Naive thymus-derived CD4-positive, alpha-beta T cell (primary cell): ENCODE measurements at regions not wholly inside any gene's neighbourhood (a gene's known extent, or its start where the extent isn't known, plus 50 kb on each side); places are given as distances from the start of the nearest gene placed in this dataset.
A peak's percentile ranks its signal among the peaks of the same experiment; 100 is the strongest.

Experiments used
- ATAC-seq: fragments of 150-1000 bp; cut with Tn5 transposase; 2 replicates; pipeline ENCODE4 v1.10.0; 2021; ENCODE audit warnings: mild to moderate bottlenecking, moderate library complexity
- CTCF ChIA-PET: fragments of 350-600 bp; sonication (Branson Sonifier 250); formaldehyde crosslinking; loops from one replicate; lab custom pipeline; 2021; ENCODE audit warnings: antibody characterized with exemption; lab: Charles Lee
- POLR2A ChIA-PET: fragments of 350-600 bp; sonication (Branson Sonifier 250); formaldehyde crosslinking; loops from one replicate; lab custom pipeline; 2021; ENCODE audit warnings: antibody characterized with exemption, inconsistent platforms; lab: Charles Lee
- DNase-seq, 9 donors: peaks; one replicate each; pipeline versions ENCODE4 v3.0.0 to v3.0.0-alpha.2; 2020 to 2022; ENCODE audit warnings: mixed read lengths in 1 of 9
- H3K27ac ChIP-seq: one replicate; pipeline ENCODE4 v1.7.0; 2013; ENCODE audit warnings: mild to moderate bottlenecking, low read depth, low read length, moderate library complexity
- H3K27me3 ChIP-seq, 2 donors: one replicate each; pipeline ENCODE4 v1.7.0; 2013; ENCODE audit warnings: low read length in 2 of 2, mild to moderate bottlenecking in 2 of 2, moderate library complexity in 2 of 2; ENCODE audit not compliant: control insufficient read depth in 2 of 2, insufficient read depth in 2 of 2
- H3K36me3 ChIP-seq, 3 experiments: 1 replicate in 2 of 3; 2 replicates in 1 of 3; pipeline ENCODE4 v1.7.0; 2013; ENCODE audit warnings: low read length in 3 of 3, mild to moderate bottlenecking in 3 of 3, moderate library complexity in 1 of 3; ENCODE audit not compliant: insufficient read depth in 3 of 3, control insufficient read depth in 2 of 3
- H3K4me1 ChIP-seq, 2 donors: one replicate each; pipeline ENCODE4 v1.7.0; 2013; ENCODE audit warnings: low read length in 2 of 2, mild to moderate bottlenecking in 2 of 2, moderate library complexity in 1 of 2; ENCODE audit not compliant: control insufficient read depth in 2 of 2, insufficient read depth in 2 of 2
- H3K4me3 ChIP-seq: 2 replicates; pipeline ENCODE4 v1.7.0; 2013; ENCODE audit warnings: mild to moderate bottlenecking, low read length
- H3K9me3 ChIP-seq, 3 experiments: 1 replicate in 2 of 3; 2 replicates in 1 of 3; pipeline ENCODE4 v1.7.0; 2013; ENCODE audit warnings: low read length in 3 of 3; ENCODE audit not compliant: control insufficient read depth in 2 of 3
- H3K27ac Mint-ChIP-seq, 9 donors: one replicate each; pipeline ENCODE4 v1.8.0; 2020 to 2022; ENCODE audit warnings: mixed read lengths in 9 of 9, mild to moderate bottlenecking in 8 of 9, moderate library complexity in 5 of 9, inconsistent platforms in 2 of 9
- H3K27me3 Mint-ChIP-seq, 5 donors: one replicate each; pipeline ENCODE4 v1.8.0; 2021 to 2022; ENCODE audit warnings: mixed read lengths in 5 of 5, mild to moderate bottlenecking in 1 of 5
- H3K36me3 Mint-ChIP-seq, 5 donors: one replicate each; pipeline ENCODE4 v1.8.0; 2020 to 2022; ENCODE audit warnings: mixed read lengths in 5 of 5, mild to moderate bottlenecking in 3 of 5, inconsistent platforms in 1 of 5
- H3K4me1 Mint-ChIP-seq, 7 donors: one replicate each; pipeline ENCODE4 v1.8.0; 2020 to 2022; ENCODE audit warnings: mixed read lengths in 7 of 7, mild to moderate bottlenecking in 3 of 7, inconsistent platforms in 1 of 7
- H3K4me3 Mint-ChIP-seq, 10 donors: one replicate each; pipeline ENCODE4 v1.8.0; 2020 to 2022; ENCODE audit warnings: mild to moderate bottlenecking in 10 of 10, mixed read lengths in 10 of 10, moderate library complexity in 6 of 10, inconsistent platforms in 2 of 10
- H3K9me3 Mint-ChIP-seq, 11 donors: one replicate each; pipeline ENCODE4 v1.8.0; 2020 to 2022; ENCODE audit warnings: mixed read lengths in 11 of 11, mild to moderate bottlenecking in 4 of 11, inconsistent platforms in 1 of 11, moderate library complexity in 1 of 11
- intact Hi-C, 2 donors: fragments of 100-400 bp; cut with micrococcal nuclease; formaldehyde crosslinking; loops; one replicate each; pipeline ENCODE4 v1.15.1; 2023

DNA sequence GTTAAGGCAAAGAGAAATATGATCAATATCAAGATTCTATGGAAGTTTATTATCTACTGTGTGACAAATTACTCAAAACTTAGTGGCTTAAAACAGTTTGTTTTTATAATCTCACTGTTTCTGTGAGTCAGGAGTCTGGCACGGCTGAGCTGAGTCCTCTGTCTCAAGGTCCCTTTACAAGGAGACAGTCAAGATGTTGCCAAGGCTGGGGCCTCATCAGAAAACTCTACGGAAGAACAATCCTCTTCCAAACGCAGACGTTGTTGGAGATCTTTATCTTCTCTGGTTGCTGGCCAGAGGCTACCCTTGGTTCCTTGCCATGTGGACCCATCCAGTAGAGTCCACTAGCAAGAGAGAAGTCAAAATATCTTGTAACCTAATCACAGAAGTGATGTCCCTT is 100.6 kb upstream of the CCND2 start:
- intact Hi-C loops: no loop called here
- ATAC-seq (no peak), DNase-seq (no peak)
- no peak overlapping the region for H3K4me3 Mint-ChIP-seq
- H3K27ac Mint-ChIP-seq: no peak overlapping the region
- H3K9me3 ChIP-seq: no peaks in the 10 kb centered on the region
- no peaks in the 10 kb centered on the region for H3K36me3 ChIP-seq
- peaks cover 0 to 31% (median 3%) of the 10 kb centered on the region in 7 donors for H3K4me1 Mint-ChIP-seq
- H3K9me3 Mint-ChIP-seq: no peaks in the 10 kb centered on the region
- H3K27me3 ChIP-seq: no peaks in the 10 kb centered on the region
- no peaks in the 10 kb centered on the region for H3K27me3 Mint-ChIP-seq
- H3K36me3 Mint-ChIP-seq: peaks cover 0 to 4% (median 0%) of the 10 kb centered on the region in 5 donors
- POLR2A ChIA-PET: no interaction called here
- CTCF ChIA-PET: no interaction called here
- H3K4me1 ChIP-seq: no peaks in the 10 kb centered on the region
- H3K4me3 ChIP-seq: no peak overlapping the region
- H3K27ac ChIP-seq: no peak overlapping the region

DNA sequence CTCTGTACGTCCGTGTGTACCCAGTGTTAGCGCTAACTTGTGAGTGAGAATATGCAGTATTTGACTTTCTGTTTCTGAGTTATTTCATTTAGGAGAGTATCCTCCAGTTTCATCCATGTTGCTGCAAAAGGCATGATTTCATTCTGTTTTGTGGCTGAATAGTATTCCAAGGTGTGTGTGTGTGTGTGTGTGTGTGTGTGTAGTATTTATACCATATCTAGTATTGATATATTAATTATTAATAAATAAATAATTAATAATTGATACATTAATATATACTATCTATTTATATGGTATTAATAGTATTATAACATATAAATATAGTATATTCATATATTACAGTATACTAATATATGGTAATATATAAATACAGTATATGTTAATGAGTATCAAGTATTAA is 101.8 kb upstream of the CCND2 start:
- H3K4me1 Mint-ChIP-seq: peaks cover 0 to 34% (median 3%) of the 10 kb centered on the region in 7 donors
- peak overlapping the region in 1 of 9 donors; percentile 60 for H3K27ac Mint-ChIP-seq
- no peaks in the 10 kb centered on the region for H3K9me3 ChIP-seq
- H3K4me3 ChIP-seq: no peak overlapping the region
- H3K36me3 ChIP-seq: no peaks in the 10 kb centered on the region
- no peak for ATAC-seq
- no peak overlapping the region for H3K4me3 Mint-ChIP-seq
- H3K27ac ChIP-seq: no peak overlapping the region
- no peaks in the 10 kb centered on the region for H3K9me3 Mint-ChIP-seq
- no peaks in the 10 kb centered on the region for H3K27me3 Mint-ChIP-seq
- H3K36me3 Mint-ChIP-seq: no peaks in the 10 kb centered on the region
- no peak for DNase-seq
- POLR2A ChIA-PET: interaction anchor here (0.5 kb wide), 1 partner anchor 164 kb away, joined by 6 read pairs; no protein-coding TSS in a partner anchor
- CTCF ChIA-PET: no interaction called here
- H3K27me3 ChIP-seq: no peaks in the 10 kb centered on the region
- intact Hi-C loops: no loop called here
- no peaks in the 10 kb centered on the region for H3K4me1 ChIP-seq

DNA sequence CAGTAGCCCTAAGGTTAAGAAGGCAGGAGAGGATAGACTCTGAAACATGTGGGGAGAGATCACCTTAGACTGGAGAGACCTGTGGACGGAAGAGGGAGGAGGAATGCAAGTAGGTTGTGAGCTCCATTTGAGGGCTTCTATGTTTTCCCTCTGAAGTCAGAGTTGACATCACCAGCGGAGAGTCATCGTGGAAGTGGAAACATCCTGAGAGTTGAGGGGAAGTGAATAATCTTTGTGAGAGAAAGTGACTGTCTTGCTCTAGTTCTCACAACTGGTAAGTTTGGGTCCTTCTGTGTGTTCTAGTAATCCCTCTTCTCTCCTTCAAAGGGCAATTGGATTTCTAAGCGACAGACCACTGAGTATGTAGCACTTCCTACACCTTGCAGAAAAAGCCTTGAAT is 103.6 kb upstream of the CCND2 start:
- no peaks in the 10 kb centered on the region for H3K9me3 Mint-ChIP-seq
- no peaks in the 10 kb centered on the region for H3K27me3 Mint-ChIP-seq
- DNase-seq (no peak), ATAC-seq (peak; percentile 47)
- Histone ChIP-seq H3K27me3 (no peaks in the 10 kb centered on the region), H3K4me1 (peaks cover 4 to 6% of the 10 kb centered on the region in 2 donors), H3K27ac (no peak overlapping the region), H3K36me3 (no peaks in the 10 kb centered on the region), H3K4me3 (no peak overlapping the region), H3K9me3 (no peaks in the 10 kb centered on the region)
- peak overlapping the region in 2 of 9 donors; percentile 4 to 37 for H3K27ac Mint-ChIP-seq
- H3K4me3 Mint-ChIP-seq: peak overlapping the region in 2 of 10 donors; percentile 4 to 9
- CTCF ChIA-PET: no interaction called here
- H3K4me1 Mint-ChIP-seq: peaks cover 7 to 45% (median 12%) of the 10 kb centered on the region in 7 donors
- intact Hi-C loops: no loop called here
- H3K36me3 Mint-ChIP-seq: peaks cover 0 to 3% (median 0%) of the 10 kb centered on the region in 5 donors
- POLR2A ChIA-PET: no interaction called here

DNA sequence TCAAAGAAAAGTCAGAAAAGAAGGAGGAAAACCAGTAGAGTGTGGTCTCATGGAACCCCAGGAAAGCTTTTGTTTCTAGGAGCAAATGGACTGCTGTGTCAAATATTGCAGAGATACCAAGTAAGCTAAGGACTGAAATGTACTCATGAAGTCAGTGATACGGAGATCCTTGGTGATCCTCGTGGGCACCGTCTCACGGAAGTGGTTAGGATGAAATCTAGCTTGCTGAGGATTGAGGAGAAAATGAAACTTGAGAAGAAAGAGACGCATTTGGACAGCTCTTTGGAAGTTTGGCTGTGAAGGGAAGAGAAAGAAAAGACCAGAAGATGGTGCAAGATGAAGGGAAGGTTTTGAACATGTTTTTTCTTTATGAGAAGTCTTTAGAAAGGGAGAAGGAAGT is 104.0 kb upstream of the CCND2 start:
- DNase-seq: no peak
- Histone ChIP-seq H3K4me3 (no peak overlapping the region), H3K9me3 (no peaks in the 10 kb centered on the region), H3K4me1 (peaks cover 4 to 6% of the 10 kb centered on the region in 2 donors), H3K27ac (no peak overlapping the region), H3K36me3 (no peaks in the 10 kb centered on the region), H3K27me3 (no peaks in the 10 kb centered on the region)
- ChIA-PET CTCF (no interaction called here), POLR2A (no interaction called here)
- Mint-ChIP-seq H3K36me3 (peaks cover 0 to 3% (median 0%) of the 10 kb centered on the region in 5 donors), H3K9me3 (no peaks in the 10 kb centered on the region), H3K4me3 (peak overlapping the region in 2 of 10 donors; percentile 4 to 9), H3K4me1 (peaks cover 10 to 48% (median 15%) of the 10 kb centered on the region in 7 donors), H3K27ac (peak overlapping the region in 2 of 9 donors; percentile 4 to 5), H3K27me3 (no peaks in the 10 kb centered on the region)
- no peak for ATAC-seq
- intact Hi-C loops: no loop called here

DNA sequence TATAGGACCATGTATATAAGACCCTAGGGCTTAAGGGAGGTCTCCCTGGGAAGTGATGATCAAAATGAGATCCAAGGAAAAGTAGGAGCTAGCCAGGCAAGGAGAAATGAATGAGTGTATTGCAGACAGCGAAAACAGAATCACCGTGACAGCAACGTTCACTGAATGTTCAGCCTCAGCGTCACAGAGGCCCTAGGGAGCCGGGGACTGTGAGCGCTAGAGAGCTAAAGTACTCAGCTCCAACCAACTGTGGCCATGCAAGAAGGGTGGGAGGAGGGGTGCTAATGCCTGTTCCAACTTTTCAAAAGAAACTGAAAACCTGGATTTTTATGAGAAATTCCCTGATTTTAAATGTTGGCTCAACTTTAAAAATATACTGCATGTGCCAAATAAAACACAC is 105.5 kb upstream of the CCND2 start:
- intact Hi-C loops: no loop called here
- H3K36me3 ChIP-seq: no peaks in the 10 kb centered on the region
- H3K4me3 ChIP-seq: no peak overlapping the region
- H3K36me3 Mint-ChIP-seq: peaks cover 0 to 3% (median 0%) of the 10 kb centered on the region in 5 donors
- H3K27me3 Mint-ChIP-seq: no peaks in the 10 kb centered on the region
- no peak overlapping the region for H3K27ac Mint-ChIP-seq
- H3K9me3 Mint-ChIP-seq: no peaks in the 10 kb centered on the region
- ChIA-PET POLR2A (no interaction called here), CTCF (no interaction called here)
- H3K4me3 Mint-ChIP-seq: no peak overlapping the region
- H3K4me1 ChIP-seq: peaks cover 4 to 6% of the 10 kb centered on the region in 2 donors
- peaks cover 13 to 52% (median 20%) of the 10 kb centered on the region in 7 donors for H3K4me1 Mint-ChIP-seq
- ATAC-seq (no peak), DNase-seq (no peak)
- no peaks in the 10 kb centered on the region for H3K27me3 ChIP-seq
- no peaks in the 10 kb centered on the region for H3K9me3 ChIP-seq
- H3K27ac ChIP-seq: no peak overlapping the region

DNA sequence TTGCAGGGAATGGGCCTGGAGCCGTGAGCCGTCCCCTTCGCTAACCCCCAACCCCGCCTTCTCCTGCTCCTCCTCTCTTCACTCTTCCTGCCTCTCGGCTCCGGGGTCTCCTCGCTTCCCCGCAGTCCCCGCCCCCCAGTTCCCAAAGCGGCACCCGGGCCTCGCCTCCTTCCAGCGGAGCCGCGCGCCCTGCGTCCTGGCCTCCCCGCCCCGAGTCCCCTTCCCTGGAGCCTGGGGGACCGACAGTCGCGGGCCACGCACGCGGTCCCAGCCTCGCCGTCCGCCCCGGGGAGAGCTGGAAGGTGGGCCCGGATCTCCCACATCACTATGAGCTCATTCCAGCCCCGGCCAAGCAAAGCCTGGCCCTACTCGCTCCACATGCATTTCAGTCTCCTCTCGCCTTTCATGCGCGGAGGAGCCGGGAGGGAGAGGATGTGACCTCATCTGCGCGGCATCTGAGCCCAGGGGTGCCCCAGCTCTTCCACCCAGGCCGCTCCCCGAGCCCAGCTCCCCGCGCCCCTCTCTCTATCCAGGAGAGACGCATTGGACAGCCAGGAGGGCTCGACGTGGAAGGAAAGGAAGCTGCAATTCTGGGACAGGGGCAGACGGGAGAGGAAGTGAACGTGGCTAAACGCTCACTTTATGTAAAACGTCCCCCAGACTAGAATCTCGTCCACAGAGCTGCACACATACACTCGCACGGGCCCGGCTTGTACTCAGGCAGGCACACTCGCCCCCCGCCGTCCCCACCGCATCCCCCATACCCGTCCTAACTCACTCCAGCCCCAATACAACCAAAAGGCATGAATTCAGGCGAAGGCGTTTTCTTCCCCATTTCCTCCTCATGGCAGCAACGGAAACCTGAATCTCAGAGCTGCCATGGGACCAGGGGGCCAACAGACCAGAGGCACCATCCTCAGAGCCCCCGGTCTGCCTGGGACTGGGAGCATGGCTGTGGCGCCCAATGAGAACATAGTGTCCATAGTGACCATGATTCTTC is 108.7 kb upstream of the CCND2 start:
- H3K27ac ChIP-seq: peak overlapping the region; percentile 71
- POLR2A ChIA-PET: interaction anchor here (0.6 to 1.9 kb wide), 8 partner anchors 10 to 291 kb away, joined by 3 to 10 read pairs (median 4); partner anchors contain the start of genes CCND2 and PARP11
- H3K4me1 ChIP-seq: peaks cover 4 to 6% of the 10 kb centered on the region in 2 donors
- Mint-ChIP-seq H3K36me3 (peaks cover 0 to 10% (median 0%) of the 10 kb centered on the region in 5 donors), H3K4me1 (peaks cover 13 to 61% (median 20%) of the 10 kb centered on the region in 7 donors), H3K27ac (peak overlapping the region; percentile 82 to 98 (median 88)), H3K27me3 (no peaks in the 10 kb centered on the region), H3K4me3 (peak overlapping the region; percentile 82 to 94 (median 88)), H3K9me3 (peaks cover 0 to 5% (median 0%) of the 10 kb centered on the region in 11 donors)
- H3K4me3 ChIP-seq: peak overlapping the region; percentile 64
- intact Hi-C loops: loop anchor here (1.0 to 5.0 kb wide), 6 partner anchors 14 to 372 kb away; partner anchors contain the start of gene RAD51AP1 (in 1 of the 2)
- CTCF ChIA-PET: interaction anchor here (0.6 to 3.7 kb wide), 7 partner anchors 18 to 112 kb away, joined by 3 to 10 read pairs (median 3); no protein-coding TSS in a partner anchor
- DNase-seq (peak; percentile 43 to 65 (median 58)), ATAC-seq (peak; percentile 93)
- H3K27me3 ChIP-seq: no peaks in the 10 kb centered on the region
- H3K9me3 ChIP-seq: no peaks in the 10 kb centered on the region
- no peaks in the 10 kb centered on the region for H3K36me3 ChIP-seq
